H9 (cell line): ENCODE measurements at regions not wholly inside any gene's neighbourhood (a gene's known extent, or its start where the extent isn't known, plus 50 kb on each side); places are given as distances from the start of the nearest gene placed in this dataset.

Experiments used
- DNase-seq: peaks from one replicate; pipeline ENCODE4 v3.0.0-alpha.2; 2017
- H2AFZ ChIP-seq: one replicate; pipeline ENCODE4 v1.6.1; 2013; ENCODE audit warnings: mild to moderate bottlenecking, low read length, control low read depth, moderate library complexity
- H2AK5ac ChIP-seq: 2 replicates; pipeline ENCODE4 v1.6.1; 2013; ENCODE audit warnings: low read length, control low read depth, mixed read lengths; ENCODE audit not compliant: insufficient read length
- H2BK120ac ChIP-seq: one replicate; pipeline ENCODE4 v1.6.1; 2013; ENCODE audit warnings: low read depth, mild to moderate bottlenecking, low read length, control low read depth, inconsistent platforms; ENCODE audit not compliant: poor library complexity, severe bottlenecking
- H2BK12ac ChIP-seq: 2 replicates; pipeline ENCODE4 v1.6.1; 2013; ENCODE audit warnings: low read length, control low read depth, mixed read lengths, low read depth; ENCODE audit not compliant: insufficient read length
- H2BK15ac ChIP-seq: 2 replicates; pipeline ENCODE4 v1.6.1; 2013; ENCODE audit warnings: low read depth, low read length, control low read depth
- H2BK20ac ChIP-seq: one replicate; pipeline ENCODE4 v1.6.1; 2013; ENCODE audit warnings: low read depth, mild to moderate bottlenecking, low read length, control low read depth, inconsistent platforms; ENCODE audit not compliant: poor library complexity, severe bottlenecking
- H2BK5ac ChIP-seq: 2 replicates; pipeline ENCODE4 v1.6.1; 2013; ENCODE audit warnings: low read length, control low read depth, mixed read lengths; ENCODE audit not compliant: insufficient read length
- H3K14ac ChIP-seq: 2 replicates; pipeline ENCODE4 v1.6.1; 2013; ENCODE audit warnings: low read length, control low read depth; ENCODE audit not compliant: insufficient read depth
- H3K18ac ChIP-seq: 2 replicates; pipeline ENCODE4 v1.6.1; 2013; ENCODE audit warnings: low read depth, mild to moderate bottlenecking, mixed read lengths, low read length, control low read depth; ENCODE audit not compliant: insufficient read length
- H3K23ac ChIP-seq: 2 replicates; pipeline ENCODE4 v1.6.1; 2013; ENCODE audit warnings: low read length, control low read depth, mixed read lengths, low read depth; ENCODE audit not compliant: insufficient read length
- H3K23me2 ChIP-seq: 2 replicates; pipeline ENCODE4 v1.6.1; 2013; ENCODE audit warnings: low read depth, mild to moderate bottlenecking, mixed read lengths, low read length, control low read depth; ENCODE audit not compliant: insufficient read length, poor library complexity, severe bottlenecking
- H3K27ac ChIP-seq: 2 replicates; pipeline ENCODE4 v1.5.1; 2013; ENCODE audit warnings: low read length, control low read depth, mixed read lengths, low read depth; ENCODE audit not compliant: insufficient read length
- H3K27me3 ChIP-seq: 2 replicates; pipeline ENCODE4 v1.6.1; 2013; ENCODE audit warnings: low read length, control low read depth, inconsistent platforms; ENCODE audit not compliant: insufficient read depth
- H3K4ac ChIP-seq: 2 replicates; pipeline ENCODE4 v1.6.1; 2013; ENCODE audit warnings: low read depth, mild to moderate bottlenecking, control low read depth, inconsistent platforms, low read length, moderate library complexity
- H3K4me1 ChIP-seq: 2 replicates; pipeline ENCODE4 v1.6.1; 2013; ENCODE audit warnings: low read length, control low read depth, inconsistent platforms; ENCODE audit not compliant: insufficient read depth
- H3K4me2 ChIP-seq: 2 replicates; pipeline ENCODE4 v1.6.1; 2013; ENCODE audit warnings: low read length, control low read depth, mixed read lengths; ENCODE audit not compliant: insufficient read length, insufficient read depth
- H3K56ac ChIP-seq: 2 replicates; pipeline ENCODE4 v1.6.1; 2013; ENCODE audit warnings: low read depth, mild to moderate bottlenecking, mixed read lengths, low read length, control low read depth; ENCODE audit not compliant: insufficient read length
- H3K79me1 ChIP-seq: 2 replicates; pipeline ENCODE4 v1.6.1; 2013; ENCODE audit warnings: low read depth, mild to moderate bottlenecking, moderate library complexity, low read length, control low read depth, inconsistent platforms; ENCODE audit not compliant: insufficient read depth, poor library complexity, severe bottlenecking
- H3K79me2 ChIP-seq: 2 replicates; pipeline ENCODE4 v1.6.1; 2013; ENCODE audit warnings: low read length, control low read depth, inconsistent platforms; ENCODE audit not compliant: insufficient read depth
- H3K9ac ChIP-seq: 2 replicates; pipeline ENCODE4 v1.6.1; 2013; ENCODE audit warnings: low read length, control low read depth, mixed read lengths; ENCODE audit not compliant: insufficient read length; ENCODE audit errors: extremely low read depth
- H3K9me3 ChIP-seq: one replicate; pipeline ENCODE4 v1.6.1; 2013; ENCODE audit warnings: low read depth, low read length, inconsistent platforms; ENCODE audit not compliant: control insufficient read depth
- H3T11ph ChIP-seq: one replicate; pipeline ENCODE4 v1.6.1; 2013; ENCODE audit warnings: mild to moderate bottlenecking, low read length, control low read depth, inconsistent platforms
- H4K20me1 ChIP-seq: one replicate; pipeline ENCODE4 v1.6.1; 2013; ENCODE audit not compliant: control insufficient read depth, insufficient read length, insufficient read depth
- H4K5ac ChIP-seq: 2 replicates; pipeline ENCODE4 v1.6.1; 2013; ENCODE audit warnings: low read depth, mild to moderate bottlenecking, mixed read lengths, low read length, control low read depth; ENCODE audit not compliant: insufficient read length
- H4K8ac ChIP-seq: replicated peaks from 2 replicates; pipeline ENCODE4 v1.6.1; 2013; ENCODE audit warnings: low read length, control low read depth, mixed read lengths, low read depth; ENCODE audit not compliant: insufficient read length
- H4K91ac ChIP-seq: 2 replicates; pipeline ENCODE4 v1.6.1; 2013; ENCODE audit warnings: low read depth, mild to moderate bottlenecking, moderate library complexity, mixed read lengths, low read length, control low read depth; ENCODE audit not compliant: insufficient read length
- H3K27ac Mint-ChIP-seq, 3 experiments: 2 replicates in 2 of 3; 3 replicates in 1 of 3; pipeline ENCODE4 v1.8.0; 2020 to 2021; ENCODE audit warnings: mixed read lengths in 3 of 3, mild to moderate bottlenecking in 1 of 3, moderate library complexity in 1 of 3
- H3K27me3 Mint-ChIP-seq: 2 replicates; pipeline ENCODE4 v1.8.0; 2021; ENCODE audit warnings: low read depth, mild to moderate bottlenecking, moderate library complexity, mixed read lengths
- H3K36me3 Mint-ChIP-seq, 3 experiments: 2 replicates in 2 of 3; 3 replicates in 1 of 3; pipeline ENCODE4 v1.8.0; 2020 to 2021; ENCODE audit warnings: low read depth in 3 of 3, mixed read lengths in 3 of 3; ENCODE audit not compliant: insufficient read depth in 1 of 3
- H3K4me1 Mint-ChIP-seq, 2 experiments: 2 replicates each; pipeline ENCODE4 v1.8.0; 2020; ENCODE audit warnings: mixed read lengths in 2 of 2
- H3K4me3 Mint-ChIP-seq, 2 experiments: 2 replicates in 1 of 2; 3 replicates in 1 of 2; pipeline ENCODE4 v1.8.0; 2020 to 2021; ENCODE audit warnings: mild to moderate bottlenecking in 2 of 2, mixed read lengths in 2 of 2, moderate library complexity in 1 of 2
- H3K9me3 Mint-ChIP-seq, 2 experiments: 2 replicates in 1 of 2; 3 replicates in 1 of 2; pipeline ENCODE4 v1.8.0; 2020; ENCODE audit warnings: mild to moderate bottlenecking in 2 of 2, mixed read lengths in 2 of 2, moderate library complexity in 1 of 2
- WGBS: extraction: QIAGEN DNeasy Blood & Tissue Kit; methylation state at CpG from one replicate; pipeline ENCODE4 v1.1.7; 2013; ENCODE audit warnings: missing lambda C conversion rate, low lambda C conversion rate, mixed read lengths; ENCODE audit not compliant: insufficient read length; ENCODE audit errors: extremely low coverage; 5-methylcytosine and 5-hydroxymethylcytosine counted together
- TF ChIP-seq, protein P1 (sequence below): fragments of 200-600 bp; sonication (generic); conservative IDR thresholded peaks from 3 replicates; pipeline ENCODE4 v1.8.0; 2021; ENCODE audit warnings: antibody characterized with exemption, mild to moderate bottlenecking

DNA sequence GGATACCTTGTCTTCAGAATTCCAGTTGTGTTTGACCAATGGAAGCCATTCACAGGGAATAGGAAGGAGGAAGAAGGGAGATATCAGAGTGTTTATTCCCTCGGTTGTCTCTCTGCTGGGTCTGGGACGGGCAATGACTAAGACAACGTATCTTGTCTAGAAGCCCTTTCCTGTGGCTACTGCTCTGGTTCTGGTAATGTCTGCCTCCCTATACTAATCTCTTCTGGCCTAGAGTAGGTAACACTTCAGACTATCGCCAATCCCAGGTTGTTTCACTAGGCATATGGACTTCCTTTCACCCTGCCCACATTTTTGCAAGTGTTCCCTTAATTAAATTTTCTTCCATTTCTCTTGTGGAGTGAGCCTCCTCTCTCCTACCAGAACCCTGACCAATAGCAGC is 687.7 kb upstream of the TBX3 start:
- WGBS: no CpG with 5 or more reads among the region's 4 CpGs
- no peak overlapping the region; a peak in 1 of 7 replicates for H3K27ac Mint-ChIP-seq

More for the DNA sequence above, 687.7 kb upstream of the TBX3 start:
- H3K9me3 ChIP-seq: no peaks in the 10 kb centered on the region
- H3K23ac ChIP-seq: no peak overlapping the region
- no peaks in the 10 kb centered on the region for H3K23me2 ChIP-seq
- H3K27ac ChIP-seq: no peak overlapping the region
- no peak overlapping the region for H2BK15ac ChIP-seq
- no peak overlapping the region for H2AFZ ChIP-seq
- no peak for DNase-seq
- no peaks in the 10 kb centered on the region for H3K27me3 ChIP-seq
- TF ChIP-seq, protein P1, sequence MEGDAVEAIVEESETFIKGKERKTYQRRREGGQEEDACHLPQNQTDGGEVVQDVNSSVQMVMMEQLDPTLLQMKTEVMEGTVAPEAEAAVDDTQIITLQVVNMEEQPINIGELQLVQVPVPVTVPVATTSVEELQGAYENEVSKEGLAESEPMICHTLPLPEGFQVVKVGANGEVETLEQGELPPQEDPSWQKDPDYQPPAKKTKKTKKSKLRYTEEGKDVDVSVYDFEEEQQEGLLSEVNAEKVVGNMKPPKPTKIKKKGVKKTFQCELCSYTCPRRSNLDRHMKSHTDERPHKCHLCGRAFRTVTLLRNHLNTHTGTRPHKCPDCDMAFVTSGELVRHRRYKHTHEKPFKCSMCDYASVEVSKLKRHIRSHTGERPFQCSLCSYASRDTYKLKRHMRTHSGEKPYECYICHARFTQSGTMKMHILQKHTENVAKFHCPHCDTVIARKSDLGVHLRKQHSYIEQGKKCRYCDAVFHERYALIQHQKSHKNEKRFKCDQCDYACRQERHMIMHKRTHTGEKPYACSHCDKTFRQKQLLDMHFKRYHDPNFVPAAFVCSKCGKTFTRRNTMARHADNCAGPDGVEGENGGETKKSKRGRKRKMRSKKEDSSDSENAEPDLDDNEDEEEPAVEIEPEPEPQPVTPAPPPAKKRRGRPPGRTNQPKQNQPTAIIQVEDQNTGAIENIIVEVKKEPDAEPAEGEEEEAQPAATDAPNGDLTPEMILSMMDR: no peak
- H2BK20ac ChIP-seq: no peak overlapping the region
- peaks cover 5% of the 10 kb centered on the region; the same call in 1 of the 2 replicates for H3K27me3 Mint-ChIP-seq
- H3K56ac ChIP-seq: no peak overlapping the region
- H2BK12ac ChIP-seq: no peak overlapping the region
- no peak overlapping the region for H3K9ac ChIP-seq
- no peak overlapping the region for H4K8ac ChIP-seq
- no peak overlapping the region for H2AK5ac ChIP-seq
- H2BK120ac ChIP-seq: no peak overlapping the region
- no peak overlapping the region for H3K14ac ChIP-seq
- no peaks in the 10 kb centered on the region for H3K79me2 ChIP-seq
- H4K91ac ChIP-seq: no peak overlapping the region
- no peak overlapping the region for H3K4me3 Mint-ChIP-seq
- no peak overlapping the region for H3K4ac ChIP-seq
- no peak overlapping the region for H3T11ph ChIP-seq
- no peak overlapping the region for H4K5ac ChIP-seq
- H3K4me1 Mint-ChIP-seq: peaks cover 5 to 11% of the 10 kb centered on the region in 2 experiments; a peak in 3 of 4 replicates
- peaks cover 1 to 9% (median 2%) of the 10 kb centered on the region in 3 experiments; a peak in 3 of 7 replicates for H3K36me3 Mint-ChIP-seq
- H3K4me1 ChIP-seq: no peaks in the 10 kb centered on the region
- H3K18ac ChIP-seq: no peak overlapping the region
- H3K4me2 ChIP-seq: no peak overlapping the region
- no peak overlapping the region for H2BK5ac ChIP-seq
- no peaks in the 10 kb centered on the region for H3K79me1 ChIP-seq
- H4K20me1 ChIP-seq: no peaks in the 10 kb centered on the region
- peaks cover 12 to 15% of the 10 kb centered on the region in 2 experiments; a peak in 4 of 5 replicates for H3K9me3 Mint-ChIP-seq
